Right kidney (tissue), 1 donor: ENCODE measurements at regions not wholly inside any gene's neighbourhood (a gene's known extent, or its start where the extent isn't known, plus 50 kb on each side); places are given as distances from the start of the nearest gene placed in this dataset.

Experiments
- DNase-seq: peaks from one replicate; pipeline ENCODE4 v3.0.0-alpha.2; 2016

DNA sequence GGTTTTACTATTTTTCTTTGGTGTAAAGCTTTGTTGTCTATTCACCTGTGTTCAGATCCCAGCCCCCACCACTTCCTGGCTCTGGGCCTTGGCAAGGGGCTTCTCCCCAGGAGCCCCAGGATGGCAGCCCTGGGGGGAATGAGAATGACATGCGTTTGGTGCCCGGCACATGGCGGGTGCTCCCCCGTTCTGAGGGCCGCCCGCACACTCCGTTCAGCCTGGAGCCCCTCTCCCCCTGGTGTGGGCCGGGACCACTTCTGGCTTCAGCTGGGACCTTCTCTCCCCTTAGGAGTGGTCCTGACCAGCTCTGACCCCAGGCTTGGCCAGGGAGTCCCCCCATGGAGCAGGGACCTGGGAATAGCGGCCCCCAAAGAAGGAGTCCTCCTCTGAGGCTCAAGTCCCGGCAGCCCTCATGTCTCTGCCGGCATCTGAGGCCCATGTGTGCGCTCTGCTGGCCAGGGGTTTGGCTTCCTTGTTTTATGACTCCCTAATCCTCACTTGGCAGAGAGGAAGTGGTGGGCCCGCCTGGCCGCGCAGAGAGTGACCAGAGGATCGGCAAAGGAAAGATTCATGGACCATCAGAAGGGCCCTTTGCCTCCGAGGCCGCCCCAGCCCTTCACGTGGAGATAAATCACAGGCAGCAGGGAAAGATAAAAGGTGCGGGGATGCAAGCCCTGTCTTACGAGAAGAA is 57.0 kb upstream of the LMX1B start:
- peak; percentile 32 for DNase-seq

- DNase-seq, result no peak
Measured at GRCh38 chr9:126558051-126558665, 55.6 kb upstream of the LMX1B start.

DNA sequence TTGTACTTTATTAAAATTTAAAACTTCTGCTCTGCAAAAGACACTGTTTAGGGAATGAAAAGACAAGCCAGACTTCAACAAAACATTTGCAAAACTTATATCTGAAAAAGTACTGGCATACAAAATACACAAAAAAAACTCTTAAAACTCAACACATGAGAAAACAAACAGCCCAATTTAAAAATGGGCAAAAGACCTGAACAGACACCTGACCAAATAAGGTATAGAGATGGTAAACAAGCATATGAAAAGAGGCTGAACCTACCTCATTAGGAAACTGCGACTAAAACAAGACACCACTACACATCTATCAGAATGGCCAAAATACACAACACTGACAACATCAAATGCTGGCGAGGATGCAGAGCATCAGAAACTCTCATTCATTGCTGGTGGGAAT is 54.4 kb upstream of the LMX1B start:
- no peak for DNase-seq

DNA sequence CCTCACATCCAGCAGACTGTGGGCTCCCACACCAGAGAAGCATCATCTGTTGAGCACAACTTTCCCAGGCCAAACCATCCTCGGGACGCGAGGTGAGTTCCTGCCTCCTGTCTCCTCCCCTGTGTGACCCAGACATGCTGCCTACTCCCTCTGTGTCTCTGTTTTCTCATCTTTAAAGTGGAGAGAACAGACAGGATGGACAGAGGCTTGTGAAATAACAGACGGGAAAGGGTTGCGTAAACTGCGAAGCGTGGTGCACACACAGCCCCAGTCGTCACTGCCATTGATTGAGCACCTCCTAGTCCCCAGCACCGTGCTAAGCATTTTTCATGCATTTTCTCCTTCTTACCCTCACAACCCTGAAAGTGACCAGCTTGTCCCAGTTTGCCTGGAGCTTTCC is 52.1 kb upstream of the LMX1B start:
- no peak for DNase-seq

DNA sequence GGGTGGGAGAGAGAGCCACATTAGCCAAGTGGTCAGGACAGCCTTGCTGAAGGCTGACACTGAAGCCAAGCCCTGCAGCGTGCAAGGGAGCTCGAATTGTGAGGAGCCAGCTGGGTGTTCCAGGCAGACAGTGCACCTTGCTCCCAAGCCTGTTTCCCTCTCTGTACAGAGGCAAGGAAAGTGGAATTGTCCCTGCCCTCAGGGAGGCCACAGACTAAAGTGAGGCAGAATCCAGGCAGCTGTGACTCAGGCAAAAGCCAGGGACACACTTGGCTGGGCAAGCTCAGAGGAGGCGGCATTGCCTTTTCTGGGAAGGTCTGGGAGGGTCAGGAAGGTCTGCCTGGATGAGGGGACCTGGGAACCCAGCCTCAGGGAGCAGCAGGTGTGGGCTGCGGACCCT is 50.2 kb upstream of the LMX1B start:
- no peak for DNase-seq
